Progenitor cell of endocrine pancreas (in vitro differentiated cells): ENCODE measurements at regions not wholly inside any gene's neighbourhood (a gene's known extent, or its start where the extent isn't known, plus 50 kb on each side); places are given as distances from the start of the nearest gene placed in this dataset.

Experiments used
- DNase-seq: peaks from one replicate; pipeline ENCODE4 v3.0.0; 2021; ENCODE audit warnings: low spot score; ENCODE audit not compliant: unreplicated experiment
- H3K27ac Mint-ChIP-seq: 2 replicates; pipeline ENCODE4 v1.8.0; 2021; ENCODE audit warnings: mild to moderate bottlenecking, moderate library complexity, mixed read lengths
- H3K27me3 Mint-ChIP-seq: 2 replicates; pipeline ENCODE4 v1.8.0; 2021; ENCODE audit warnings: mixed read lengths
- H3K36me3 Mint-ChIP-seq: 2 replicates; pipeline ENCODE4 v1.8.0; 2022; ENCODE audit warnings: mixed read lengths; ENCODE audit not compliant: insufficient read depth
- H3K4me1 Mint-ChIP-seq: 2 replicates; pipeline ENCODE4 v1.8.0; 2021; ENCODE audit warnings: low read depth, mixed read lengths
- H3K4me3 Mint-ChIP-seq: 2 replicates; pipeline ENCODE4 v1.8.0; 2021; ENCODE audit warnings: low read depth, mild to moderate bottlenecking, moderate library complexity, mixed read lengths
- H3K9me3 Mint-ChIP-seq: 2 replicates; pipeline ENCODE4 v1.8.0; 2021; ENCODE audit warnings: low read depth, mixed read lengths
- TF ChIP-seq, protein P1 (sequence below): fragments of 200-600 bp; sonication (generic); IDR thresholded peaks from one replicate; pipeline ENCODE4 v1.5.0; 2021; ENCODE audit warnings: antibody characterized with exemption, mild to moderate bottlenecking; ENCODE audit not compliant: unreplicated experiment

DNA sequence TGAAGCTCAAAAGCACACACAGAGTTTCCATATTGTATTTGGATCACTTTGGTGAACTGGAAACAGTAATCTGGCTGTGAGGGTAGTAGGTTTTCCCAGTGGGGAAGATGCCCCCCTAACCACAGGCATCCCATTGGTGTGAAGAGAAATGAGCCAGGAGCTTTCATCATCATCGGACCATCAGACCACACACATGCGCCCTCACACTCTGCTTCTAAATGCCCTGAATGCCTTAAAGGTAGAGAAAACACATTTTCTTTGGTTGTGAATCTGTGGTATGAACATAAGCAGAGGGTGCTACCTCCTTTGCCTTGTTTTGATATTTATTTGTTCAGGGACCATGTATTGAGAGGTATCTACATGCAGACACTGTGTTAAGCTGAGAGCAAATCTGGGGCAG is 79.0 kb upstream of the DNAH14 start:
- no peak for DNase-seq
- TF ChIP-seq, protein P1, sequence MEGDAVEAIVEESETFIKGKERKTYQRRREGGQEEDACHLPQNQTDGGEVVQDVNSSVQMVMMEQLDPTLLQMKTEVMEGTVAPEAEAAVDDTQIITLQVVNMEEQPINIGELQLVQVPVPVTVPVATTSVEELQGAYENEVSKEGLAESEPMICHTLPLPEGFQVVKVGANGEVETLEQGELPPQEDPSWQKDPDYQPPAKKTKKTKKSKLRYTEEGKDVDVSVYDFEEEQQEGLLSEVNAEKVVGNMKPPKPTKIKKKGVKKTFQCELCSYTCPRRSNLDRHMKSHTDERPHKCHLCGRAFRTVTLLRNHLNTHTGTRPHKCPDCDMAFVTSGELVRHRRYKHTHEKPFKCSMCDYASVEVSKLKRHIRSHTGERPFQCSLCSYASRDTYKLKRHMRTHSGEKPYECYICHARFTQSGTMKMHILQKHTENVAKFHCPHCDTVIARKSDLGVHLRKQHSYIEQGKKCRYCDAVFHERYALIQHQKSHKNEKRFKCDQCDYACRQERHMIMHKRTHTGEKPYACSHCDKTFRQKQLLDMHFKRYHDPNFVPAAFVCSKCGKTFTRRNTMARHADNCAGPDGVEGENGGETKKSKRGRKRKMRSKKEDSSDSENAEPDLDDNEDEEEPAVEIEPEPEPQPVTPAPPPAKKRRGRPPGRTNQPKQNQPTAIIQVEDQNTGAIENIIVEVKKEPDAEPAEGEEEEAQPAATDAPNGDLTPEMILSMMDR: no peak
- H3K4me3 Mint-ChIP-seq: no peak overlapping the region
- peaks cover 5% of the 10 kb centered on the region for H3K4me1 Mint-ChIP-seq
- H3K9me3 Mint-ChIP-seq: peaks cover under 1% of the 10 kb centered on the region
- no peaks in the 10 kb centered on the region for H3K27me3 Mint-ChIP-seq
- no peak overlapping the region for H3K27ac Mint-ChIP-seq
- H3K36me3 Mint-ChIP-seq: no peaks in the 10 kb centered on the region

DNA sequence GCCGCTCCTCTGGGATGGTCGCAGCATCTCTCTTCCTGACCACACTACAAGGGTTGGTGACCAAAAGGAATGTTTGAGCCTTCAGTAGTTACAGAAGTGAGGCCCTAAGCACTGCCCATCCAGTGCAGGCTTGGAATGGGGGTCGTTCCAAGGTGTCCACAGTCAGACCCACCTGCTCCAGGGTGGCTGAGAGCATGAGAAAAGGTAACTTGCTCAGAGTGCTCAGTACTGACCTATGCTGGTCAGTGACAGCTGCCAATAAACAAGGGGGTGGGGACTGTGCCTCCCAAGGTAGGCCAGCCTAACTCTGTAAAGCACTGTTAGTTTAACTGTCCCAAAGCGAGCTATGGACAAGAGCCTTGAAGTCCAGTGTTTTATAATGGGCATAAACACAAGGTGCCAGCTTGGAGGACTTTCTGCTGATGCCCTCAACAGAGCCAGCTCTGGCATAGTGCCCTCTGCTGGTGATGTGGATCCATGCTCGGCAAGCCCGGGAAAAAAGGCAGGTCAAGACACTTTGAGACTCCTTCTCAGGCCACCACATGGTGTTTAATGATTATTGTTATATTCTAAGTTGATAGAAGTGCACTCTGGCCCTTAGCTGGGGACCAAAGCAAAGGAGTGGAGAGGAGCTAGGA is 78.1 kb upstream of the DNAH14 start:
- peaks cover 5% of the 10 kb centered on the region for H3K4me1 Mint-ChIP-seq
- H3K27me3 Mint-ChIP-seq: no peaks in the 10 kb centered on the region
- no peaks in the 10 kb centered on the region for H3K9me3 Mint-ChIP-seq
- H3K4me3 Mint-ChIP-seq: no peak overlapping the region
- no peak overlapping the region for H3K27ac Mint-ChIP-seq
- DNase-seq: peak; percentile 16
- no peaks in the 10 kb centered on the region for H3K36me3 Mint-ChIP-seq
- TF ChIP-seq, protein P1: peak; percentile 76

DNA sequence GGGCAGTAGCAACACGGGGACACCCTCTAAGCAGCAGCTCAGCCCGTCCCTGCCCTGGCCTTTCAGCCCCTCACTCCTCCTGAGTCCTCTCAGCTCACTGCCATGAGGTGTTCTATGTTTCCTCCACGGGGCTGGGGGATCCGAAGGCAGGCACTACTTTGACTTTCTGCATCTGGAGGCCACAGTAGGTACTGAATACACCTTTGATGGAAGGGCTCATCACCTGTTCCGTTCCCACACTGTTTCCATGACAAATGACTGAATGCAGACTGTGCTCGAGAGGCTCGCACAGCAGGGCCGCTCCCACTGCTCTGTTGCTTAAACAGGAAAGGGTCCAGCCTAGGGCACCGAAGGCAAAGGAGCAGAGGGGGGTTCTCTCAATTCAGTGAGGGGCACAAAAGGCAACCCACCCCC is 77.6 kb upstream of the DNAH14 start:
- H3K36me3 Mint-ChIP-seq: no peaks in the 10 kb centered on the region
- no peak overlapping the region for H3K27ac Mint-ChIP-seq
- no peaks in the 10 kb centered on the region for H3K27me3 Mint-ChIP-seq
- peaks cover 5% of the 10 kb centered on the region for H3K4me1 Mint-ChIP-seq
- TF ChIP-seq, protein P1: no peak
- H3K4me3 Mint-ChIP-seq: no peak overlapping the region
- H3K9me3 Mint-ChIP-seq: no peaks in the 10 kb centered on the region
- DNase-seq: no peak

DNA sequence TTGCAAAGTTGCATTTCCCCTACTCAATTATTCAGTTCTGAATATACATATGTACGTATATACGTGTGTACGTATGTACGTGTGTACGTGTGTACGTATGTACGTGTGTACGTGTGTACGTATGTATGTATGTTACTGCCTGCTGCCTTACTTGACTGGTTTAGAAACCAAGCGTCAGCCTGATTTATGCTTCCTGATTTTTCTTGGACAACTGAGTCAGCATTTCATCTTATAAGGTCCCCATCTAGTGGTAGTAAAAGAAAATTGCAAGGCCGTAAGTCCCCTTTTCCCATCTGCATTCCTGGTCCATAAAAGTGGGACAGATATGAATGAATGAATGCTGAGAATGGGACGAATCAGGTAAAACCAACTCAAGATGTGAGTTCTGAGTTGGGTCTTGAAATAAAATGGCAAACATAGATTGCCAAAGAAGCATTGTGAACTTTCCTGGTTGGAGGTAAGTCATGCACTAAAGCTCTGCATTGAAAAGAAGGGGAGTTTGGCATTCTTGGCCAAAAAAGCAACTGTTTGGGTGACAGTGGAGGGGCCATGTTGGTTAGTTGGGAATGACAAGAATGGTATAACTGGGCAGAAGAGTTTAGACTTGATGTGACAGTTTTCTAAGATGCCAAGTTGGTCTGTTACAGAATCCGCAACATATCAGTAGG is 76.4 kb upstream of the DNAH14 start:
- Mint-ChIP-seq H3K36me3 (no peaks in the 10 kb centered on the region), H3K4me1 (peaks cover 5% of the 10 kb centered on the region), H3K27me3 (no peaks in the 10 kb centered on the region), H3K9me3 (no peaks in the 10 kb centered on the region), H3K27ac (no peak overlapping the region), H3K4me3 (no peak overlapping the region)
- DNase-seq: no peak
- TF ChIP-seq, protein P1: peak; percentile 72

DNA sequence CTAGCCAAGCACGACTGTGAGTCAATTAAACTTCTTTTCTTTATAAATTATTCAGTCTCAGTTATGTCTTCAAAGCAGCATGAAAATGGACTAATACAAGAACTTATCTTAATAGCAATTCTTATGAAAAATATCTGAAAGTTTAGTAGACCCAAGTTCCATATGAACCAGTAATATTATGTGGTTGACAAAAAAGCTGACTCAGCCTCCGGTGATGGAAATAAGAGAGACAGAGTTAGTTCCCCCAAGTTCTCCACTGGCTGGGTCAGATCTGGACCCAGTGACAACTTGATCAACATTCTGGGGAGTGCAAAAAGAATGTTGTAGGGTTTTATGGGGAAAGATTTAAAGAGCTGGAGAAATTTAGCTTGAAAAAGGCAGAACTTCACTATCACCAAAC is 72.5 kb upstream of the DNAH14 start:
- DNase-seq: no peak
- no peaks in the 10 kb centered on the region for H3K36me3 Mint-ChIP-seq
- peaks cover 4% of the 10 kb centered on the region for H3K4me1 Mint-ChIP-seq
- no peaks in the 10 kb centered on the region for H3K9me3 Mint-ChIP-seq
- H3K27me3 Mint-ChIP-seq: no peaks in the 10 kb centered on the region
- H3K4me3 Mint-ChIP-seq: no peak overlapping the region
- TF ChIP-seq, protein P1: no peak
- H3K27ac Mint-ChIP-seq: no peak overlapping the region
